GM21576 (cell line): ENCODE measurements at regions not wholly inside any gene's neighbourhood (a gene's known extent, or its start where the extent isn't known, plus 50 kb on each side); places are given as distances from the start of the nearest gene placed in this dataset.
A peak's percentile ranks its signal among the peaks of the same experiment; 100 is the strongest.

Experiments used
- ATAC-seq: cut with Tn5 transposase; IDR thresholded peaks from one replicate; pipeline ENCODE4 v1.9.1; 2021; ENCODE audit warnings: mild to moderate bottlenecking, moderate library complexity; ENCODE audit not compliant: unreplicated experiment

GRCh38 chr20:10919396-10920140 is 245.8 kb upstream of the JAG1 start:
- ATAC-seq = no peak

- ATAC-seq = no peak
Measured at GRCh38 chr20:10920396-10920795, 246.6 kb upstream of the JAG1 start.

- no peak for ATAC-seq
Measured at GRCh38 chr20:10921491-10922010, 247.8 kb upstream of the JAG1 start.

GRCh38 chr20:10922506-10922905 is 248.7 kb upstream of the JAG1 start:
- ATAC-seq = no peak

DNA sequence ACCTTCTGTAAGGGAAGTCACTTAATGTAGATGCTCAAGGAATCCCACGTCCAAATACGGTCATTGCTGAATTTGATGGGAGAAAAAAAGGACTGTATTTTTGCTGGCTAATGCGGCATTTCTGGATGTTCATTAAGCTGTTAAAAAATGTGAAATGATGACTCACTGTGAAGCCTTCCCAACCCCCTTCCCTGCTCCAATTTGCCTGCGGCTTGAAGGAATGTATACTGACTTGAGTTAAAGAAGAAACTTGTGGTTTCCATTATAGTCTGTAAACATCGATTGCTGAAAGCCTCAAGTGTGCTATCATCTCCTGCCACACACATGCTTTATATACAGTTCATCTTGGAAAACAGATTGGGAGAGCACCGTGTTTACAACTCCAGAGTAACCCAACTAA is 249.1 kb upstream of the JAG1 start:
- ATAC-seq = no peak

DNA sequence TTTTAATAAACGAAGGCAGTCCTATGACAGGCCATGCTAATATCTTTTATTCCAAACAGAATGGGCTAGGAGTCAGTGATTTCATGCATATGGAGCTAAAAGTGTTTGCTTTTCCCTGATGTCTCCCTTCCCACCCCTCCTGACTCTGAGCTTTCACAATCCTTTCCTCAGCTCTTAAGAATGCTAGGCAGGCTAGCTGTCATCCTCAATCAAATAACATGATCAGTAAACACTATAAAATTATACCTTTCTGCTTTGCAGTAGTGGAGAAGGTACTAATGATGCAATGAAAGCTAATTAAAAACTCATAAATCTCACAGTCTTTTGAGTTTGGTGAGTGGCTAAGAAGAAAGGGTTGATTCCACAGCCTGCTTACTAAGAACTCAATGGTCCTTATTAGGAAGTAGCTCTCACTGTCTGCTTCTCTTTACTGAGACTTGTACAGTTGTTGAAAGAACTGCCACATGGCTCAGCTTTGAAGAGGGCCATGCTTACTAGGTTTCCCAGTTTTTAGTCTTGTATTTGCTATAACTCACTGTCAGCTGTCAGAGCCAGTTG is 250.9 kb upstream of the JAG1 start:
- ATAC-seq = no peak

- ATAC-seq = no peak
Measured at GRCh38 chr20:10925767-10926166, 252.0 kb upstream of the JAG1 start.

- no peak for ATAC-seq
Measured at GRCh38 chr20:10927011-10927583, 253.3 kb upstream of the JAG1 start.

DNA sequence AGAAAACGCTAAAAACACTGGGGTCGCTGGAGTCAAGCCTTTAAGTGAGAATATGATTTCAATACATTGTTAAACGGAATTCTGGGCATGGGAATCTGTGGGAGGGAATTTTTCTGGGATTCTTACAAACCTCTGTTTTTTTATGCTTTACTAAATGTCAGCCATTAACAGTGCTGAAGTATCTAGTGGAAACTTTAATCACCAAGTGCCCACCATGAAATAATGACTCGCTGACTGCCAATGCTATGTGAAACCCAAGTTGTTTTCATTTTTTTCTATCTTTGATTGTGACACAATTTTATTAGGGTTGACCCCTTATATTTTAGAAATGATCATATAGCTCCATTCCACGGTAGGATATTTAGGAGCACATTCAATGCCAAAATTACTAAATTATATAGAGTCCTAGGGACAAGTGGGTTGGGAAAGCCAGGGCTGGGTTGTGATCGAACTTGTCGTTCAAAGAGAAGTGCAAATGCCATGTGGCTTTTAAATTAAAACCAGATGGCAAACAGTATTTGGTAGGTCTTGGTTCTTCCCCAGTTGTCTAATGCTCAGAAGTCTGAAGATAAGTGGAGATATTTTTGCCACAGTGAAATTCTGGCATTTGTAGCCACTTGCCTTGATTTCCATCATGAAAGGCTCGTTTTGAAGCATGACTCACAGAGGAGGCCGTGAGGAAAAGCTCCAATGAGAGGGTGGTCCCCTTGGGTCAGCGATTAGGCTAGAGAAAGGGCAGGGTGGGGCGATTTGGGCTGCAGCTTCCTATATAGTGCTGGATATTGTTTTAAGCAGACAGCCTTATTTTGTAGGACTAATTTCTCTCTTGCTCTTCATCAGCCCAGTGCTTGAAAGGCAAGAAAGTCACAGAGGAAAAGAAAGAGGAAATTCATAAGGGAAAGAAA is 254.4 kb upstream of the JAG1 start:
- ATAC-seq = no peak

GRCh38 chr20:10928841-10929421 is 255.1 kb upstream of the JAG1 start:
- no peak for ATAC-seq

- ATAC-seq = no peak
Measured at GRCh38 chr20:10935658-10936402, 262.0 kb upstream of the JAG1 start.

DNA sequence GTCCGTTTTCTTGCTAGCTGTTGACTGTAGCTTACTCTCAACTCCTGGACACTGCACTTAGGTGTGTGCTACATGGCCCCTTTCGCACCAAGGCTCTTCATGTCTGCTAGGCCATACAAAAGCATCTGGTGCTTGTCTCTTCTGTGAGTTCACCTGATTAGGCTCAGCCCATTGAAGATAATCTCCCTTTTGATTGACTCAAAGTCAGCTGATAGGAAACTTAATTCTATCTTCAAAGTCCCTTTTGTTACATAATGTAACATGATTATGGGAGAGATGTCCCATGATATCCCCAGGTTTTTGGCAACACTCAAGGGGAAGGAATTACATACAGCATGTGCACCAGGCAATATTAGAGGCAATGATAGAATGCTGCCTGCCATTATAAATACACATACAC is 263.0 kb upstream of the JAG1 start:
- ATAC-seq = no peak

DNA sequence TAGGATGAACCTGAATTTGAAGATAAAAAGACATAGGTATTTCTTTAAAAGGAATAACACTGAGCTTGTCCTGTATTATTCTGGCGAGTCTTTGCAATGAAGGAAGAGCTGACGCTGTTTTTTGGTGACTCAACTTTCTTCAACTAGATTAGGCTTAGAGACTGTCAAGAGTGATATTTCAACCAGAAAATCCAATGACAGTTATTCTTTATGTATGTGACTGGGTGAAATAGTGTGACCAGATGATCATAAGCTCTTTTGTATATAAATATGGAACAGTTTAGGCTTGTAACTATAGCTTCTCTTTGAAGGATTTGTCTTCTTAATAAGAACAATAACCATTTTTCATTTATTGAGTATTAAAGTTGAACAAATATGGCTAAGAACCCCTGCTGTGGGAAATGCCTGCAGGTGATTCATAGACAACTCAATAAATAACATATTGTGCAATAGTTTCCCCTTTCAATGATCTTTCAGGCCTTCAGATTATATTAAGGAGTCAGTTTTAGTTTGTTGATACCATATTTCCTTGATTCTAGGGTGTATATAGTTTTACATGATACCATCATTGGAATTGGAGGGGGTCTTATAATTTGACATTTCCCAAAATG is 265.6 kb upstream of the JAG1 start:
- no peak for ATAC-seq

DNA sequence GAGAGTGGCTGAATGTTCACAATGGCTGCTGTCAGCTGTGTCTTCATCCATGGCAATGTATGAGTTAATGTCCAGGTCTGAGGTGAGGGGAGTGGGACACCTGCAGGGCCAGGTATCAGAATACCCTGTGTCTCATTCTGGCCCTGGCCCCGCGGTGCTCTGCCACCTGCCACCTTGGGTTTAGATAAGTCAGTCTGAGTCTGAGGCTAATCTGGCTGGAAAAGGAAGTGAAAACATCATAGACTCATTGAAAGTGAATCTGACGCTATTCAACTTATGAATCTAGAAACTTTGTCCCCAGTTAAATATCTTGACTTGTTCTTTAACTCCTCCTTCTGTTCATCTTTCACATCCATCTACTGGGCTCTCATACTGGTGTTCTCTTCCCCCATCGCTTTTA is 267.1 kb upstream of the JAG1 start:
- peak; percentile 98 for ATAC-seq

- no peak for ATAC-seq
Measured at GRCh38 chr20:10943686-10944265, 270.0 kb upstream of the JAG1 start.

DNA sequence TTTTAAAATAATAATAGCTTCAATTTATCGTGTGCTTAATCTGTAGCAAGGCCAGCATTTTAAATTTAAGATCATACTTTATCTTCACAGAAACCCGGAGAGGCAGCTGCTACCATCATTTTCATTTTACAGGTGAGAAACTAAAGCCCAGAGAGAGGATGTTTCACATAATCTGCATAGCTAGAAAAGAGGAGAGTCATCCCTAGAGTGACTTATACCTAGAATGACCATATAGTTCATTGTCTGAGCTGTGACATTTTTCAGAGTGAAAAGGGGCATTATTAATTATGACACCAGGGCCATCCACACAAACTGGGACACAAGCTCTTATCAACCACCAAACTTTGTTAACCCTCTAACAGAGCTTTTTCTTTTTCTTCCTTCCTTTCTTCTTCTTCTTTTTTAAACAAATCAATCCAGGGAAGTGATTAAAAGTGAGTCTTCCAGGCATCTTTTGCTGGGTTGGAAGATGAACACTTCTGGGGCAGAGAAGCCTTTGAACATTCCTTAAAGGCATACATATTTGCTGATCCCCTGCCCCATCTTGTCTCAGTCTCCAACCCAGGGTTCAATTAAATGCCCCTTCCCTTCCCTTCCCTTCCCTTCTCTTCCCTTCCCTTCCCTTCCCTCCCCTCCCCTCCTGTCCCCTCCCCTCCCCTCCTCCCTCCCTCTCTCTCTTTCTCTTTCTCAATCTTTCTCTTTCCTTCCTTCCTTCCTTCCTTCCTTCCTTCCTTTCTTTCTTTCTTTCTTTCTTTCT is 272.5 kb upstream of the JAG1 start:
- ATAC-seq = peak; percentile 59

GRCh38 chr20:10947726-10948125 is 273.9 kb upstream of the JAG1 start:
- ATAC-seq = no peak

DNA sequence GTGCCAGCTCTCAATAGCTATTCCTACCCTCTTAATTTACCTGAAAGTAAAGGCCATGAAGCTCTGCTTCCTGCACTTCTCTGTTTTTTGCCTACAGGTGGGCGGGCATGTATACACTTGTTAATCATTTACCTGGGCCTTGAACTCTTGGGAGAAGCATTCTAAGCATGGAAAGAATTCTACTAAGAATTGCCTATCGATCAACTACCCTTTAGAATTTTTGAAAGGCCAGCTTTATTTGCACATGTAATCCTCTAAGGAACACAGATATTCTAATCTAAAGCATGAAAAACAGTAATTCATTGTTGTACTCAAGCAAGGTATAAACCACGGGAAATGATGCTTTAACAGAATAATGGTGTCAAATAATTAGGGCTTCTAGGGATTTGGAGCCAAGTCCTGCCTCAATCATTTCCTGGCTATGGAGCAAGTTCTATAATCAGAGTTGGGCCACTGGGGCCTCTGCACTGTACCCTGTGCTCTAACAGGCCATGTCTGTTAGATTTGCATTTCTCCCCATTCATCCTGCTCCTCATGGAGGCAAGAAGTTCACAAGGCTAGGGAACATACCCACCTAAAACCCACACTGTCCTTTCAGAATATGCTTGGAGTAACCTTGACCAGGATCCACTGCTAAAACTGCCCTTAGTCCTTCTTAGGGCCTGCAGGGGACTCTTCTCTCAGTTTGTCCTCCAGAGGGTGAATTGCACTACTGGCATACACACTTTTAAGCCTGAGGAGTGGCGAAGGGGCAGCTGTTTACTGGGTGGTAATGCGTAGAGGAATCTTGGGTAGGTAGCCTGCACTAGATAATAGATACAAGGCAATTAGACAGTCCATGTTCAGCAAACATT is 276.4 kb upstream of the JAG1 start:
- no peak for ATAC-seq
